BE2C (cell line): ENCODE measurements at regions not wholly inside any gene's neighbourhood (a gene's known extent, or its start where the extent isn't known, plus 50 kb on each side); places are given as distances from the start of the nearest gene placed in this dataset.

ENCODE experiments used
- DNase-seq: peaks from one replicate; pipeline ENCODE4 v3.0.0-alpha.2; 2020
- H3K27me3 ChIP-seq: fragments of 250-450 bp; sonication (Bioruptor Pico); 2 replicates; pipeline ENCODE4 v1.5.1; 2020; ENCODE audit warnings: mild to moderate bottlenecking
- H3K36me3 ChIP-seq: fragments of 250-450 bp; sonication (Bioruptor Pico); 2 replicates; pipeline ENCODE4 v1.5.1; 2020; ENCODE audit warnings: mild to moderate bottlenecking
- H3K4me1 ChIP-seq: fragments of 250-450 bp; sonication (Bioruptor Pico); 2 replicates; pipeline ENCODE4 v1.5.1; 2020
- H3K4me3 ChIP-seq: 2 replicates; pipeline ENCODE4 v1.5.1; 2011; ENCODE audit warnings: low read depth, low read length
- H3K9me3 ChIP-seq: fragments of 250-450 bp; sonication (Bioruptor Pico); 2 replicates; pipeline ENCODE4 v1.5.1; 2020
- CTCF ChIP-seq: IDR thresholded peaks from 2 replicates; pipeline ENCODE4 v1.5.1; 2012; ENCODE audit warnings: mild to moderate bottlenecking, low read depth, low read length

- Histone ChIP-seq H3K4me1 (no peaks in the 10 kb centered on the region), H3K4me3 (no peak overlapping the region), H3K36me3 (no peaks in the 10 kb centered on the region), H3K9me3 (no peaks in the 10 kb centered on the region), H3K27me3 (no peaks in the 10 kb centered on the region)
- DNase-seq, result no peak
- no peak for TF ChIP-seq CTCF
These were observed 651.8 kb downstream of the KCTD16 start for GRCh38 chr5:144822503-144822902.

- Histone ChIP-seq H3K4me3 (no peak overlapping the region), H3K4me1 (no peaks in the 10 kb centered on the region), H3K27me3 (no peaks in the 10 kb centered on the region), H3K9me3 (no peaks in the 10 kb centered on the region), H3K36me3 (no peaks in the 10 kb centered on the region)
- TF ChIP-seq CTCF, result no peak
- no peak for DNase-seq
These were observed 649.6 kb downstream of the KCTD16 start for GRCh38 chr5:144820278-144820677.

- H3K36me3 ChIP-seq, result no peaks in the 10 kb centered on the region
- no peaks in the 10 kb centered on the region for H3K9me3 ChIP-seq
- no peaks in the 10 kb centered on the region for H3K27me3 ChIP-seq
- no peak for DNase-seq
- no peak for TF ChIP-seq CTCF
- H3K4me3 ChIP-seq, result no peak overlapping the region
- no peaks in the 10 kb centered on the region for H3K4me1 ChIP-seq
These were observed 644.5 kb downstream of the KCTD16 start for GRCh38 chr5:144815131-144815530.

- no peaks in the 10 kb centered on the region for H3K4me1 ChIP-seq
- no peaks in the 10 kb centered on the region for H3K36me3 ChIP-seq
- no peak for DNase-seq
- H3K27me3 ChIP-seq, result no peaks in the 10 kb centered on the region
- H3K4me3 ChIP-seq, result no peak overlapping the region
- no peaks in the 10 kb centered on the region; the same call in 1 of the 2 replicates for H3K9me3 ChIP-seq
- TF ChIP-seq CTCF, result no peak
These were observed 642.1 kb downstream of the KCTD16 start for GRCh38 chr5:144812763-144813162.

- H3K36me3 ChIP-seq, result no peaks in the 10 kb centered on the region
These were observed 629.5 kb downstream of the KCTD16 start for GRCh38 chr5:144800169-144800568.

GRCh38 chr5:144798595-144798994 lies 627.9 kb downstream of the KCTD16 start:
- Histone ChIP-seq H3K4me3 (no peak overlapping the region), H3K36me3 (no peaks in the 10 kb centered on the region), H3K27me3 (no peaks in the 10 kb centered on the region), H3K4me1 (no peaks in the 10 kb centered on the region), H3K9me3 (no peaks in the 10 kb centered on the region)
- no peak for TF ChIP-seq CTCF
- DNase-seq, result no peak

More at GRCh38 chr5:144800169-144800568, 629.5 kb downstream of the KCTD16 start:
- Histone ChIP-seq H3K27me3 (no peaks in the 10 kb centered on the region), H3K4me3 (no peak overlapping the region), H3K4me1 (no peaks in the 10 kb centered on the region), H3K9me3 (no peaks in the 10 kb centered on the region)
- no peak for TF ChIP-seq CTCF
- DNase-seq, result no peak
